SK-N-SH treated with all-trans-retinoic acid at 6 μM for 48 hours (cell line): ENCODE measurements at regions not wholly inside any gene's neighbourhood (a gene's known extent, or its start where the extent isn't known, plus 50 kb on each side); places are given as distances from the start of the nearest gene placed in this dataset.

Experiments
- ARNTL ChIP-seq: fragments of 450-650 bp; formaldehyde crosslinking; IDR thresholded peaks from 2 replicates; pipeline ENCODE4 v1.5.0; 2020; ENCODE audit warnings: low read depth, mild to moderate bottlenecking, moderate library complexity, borderline replicate concordance
- BACH2 ChIP-seq: fragments of 250-450 bp; sonication (Bioruptor Pico); IDR thresholded peaks from 2 replicates; pipeline ENCODE4 v1.9.0; 2021; ENCODE audit warnings: mild to moderate bottlenecking, borderline replicate concordance
- CREB5 ChIP-seq: fragments of 250-450 bp; sonication (Bioruptor Pico); IDR thresholded peaks from 2 replicates; pipeline ENCODE4 v1.5.1; 2020; ENCODE audit warnings: low read depth, mild to moderate bottlenecking, moderate library complexity
- CSDC2 ChIP-seq: fragments of 250-450 bp; sonication (Bioruptor Pico); IDR thresholded peaks from 2 replicates; pipeline ENCODE4 v1.5.0; 2020; ENCODE audit warnings: mild to moderate bottlenecking, moderate library complexity
- ESRRG ChIP-seq: fragments of 250-450 bp; sonication (Bioruptor Pico); IDR thresholded peaks from 2 replicates; pipeline ENCODE4 v1.6.1; 2021; ENCODE audit warnings: mild to moderate bottlenecking
- ISL1 ChIP-seq: fragments of 250-450 bp; sonication (Bioruptor Pico); IDR thresholded peaks from 2 replicates; pipeline ENCODE4 v2.1.2; 2022; ENCODE audit warnings: mild to moderate bottlenecking, moderate library complexity
- PATZ1 ChIP-seq: fragments of 250-450 bp; sonication (Bioruptor Pico); IDR thresholded peaks from 2 replicates; pipeline ENCODE4 v1.8.0; 2020; ENCODE audit warnings: mild to moderate bottlenecking, moderate library complexity, borderline replicate concordance
- RARB ChIP-seq: fragments of 250-450 bp; sonication (Bioruptor Pico); IDR thresholded peaks from 2 replicates; pipeline ENCODE4 v1.8.0; 2021; ENCODE audit warnings: mild to moderate bottlenecking, moderate library complexity
- TSHZ2 ChIP-seq: fragments of 250-450 bp; sonication (Bioruptor Pico); IDR thresholded peaks from 2 replicates; pipeline ENCODE4 v1.5.0; 2020; ENCODE audit warnings: mild to moderate bottlenecking, moderate library complexity
- ZC3H10 ChIP-seq: fragments of 250-450 bp; sonication (Bioruptor Pico); IDR thresholded peaks from 2 replicates; pipeline ENCODE4 v1.5.1; 2021; ENCODE audit warnings: mild to moderate bottlenecking, moderate library complexity
- ZFP3 ChIP-seq: fragments of 250-450 bp; sonication (Bioruptor Pico); IDR thresholded peaks from 2 replicates; pipeline ENCODE4 v1.5.0; 2020; ENCODE audit warnings: mild to moderate bottlenecking, moderate library complexity
- ZFP30 ChIP-seq: fragments of 450-650 bp; formaldehyde crosslinking; IDR thresholded peaks from 2 replicates; pipeline ENCODE4 v1.5.0; 2022; ENCODE audit warnings: mild to moderate bottlenecking, moderate library complexity
- ZNF70 ChIP-seq: fragments of 450-650 bp; formaldehyde crosslinking; IDR thresholded peaks from 2 replicates; pipeline ENCODE4 v1.5.0; 2020; ENCODE audit warnings: mild to moderate bottlenecking, moderate library complexity
- TF ChIP-seq, protein P1 (sequence below): fragments of 250-450 bp; sonication (Bioruptor Pico); IDR thresholded peaks from 2 replicates; pipeline ENCODE4 v1.8.0; 2021; ENCODE audit warnings: low read depth, mild to moderate bottlenecking, moderate library complexity, borderline replicate concordance

- no peak for TF ChIP-seq RARB (CRISPR knock-in tag)
- TF ChIP-seq ISL1 (CRISPR knock-in tag) = no peak
- TF ChIP-seq ZFP3 (CRISPR knock-in tag) = no peak
- no peak for TF ChIP-seq ZNF70 (CRISPR knock-in tag)
- no peak for TF ChIP-seq ZC3H10 (CRISPR knock-in tag)
- no peak for TF ChIP-seq TSHZ2 (CRISPR knock-in tag)
- TF ChIP-seq PATZ1 = no peak
- TF ChIP-seq BACH2 (CRISPR knock-in tag) = no peak
- no peak for TF ChIP-seq CREB5 (CRISPR knock-in tag)
- no peak for TF ChIP-seq ARNTL (CRISPR knock-in tag)
- TF ChIP-seq, protein P1, sequence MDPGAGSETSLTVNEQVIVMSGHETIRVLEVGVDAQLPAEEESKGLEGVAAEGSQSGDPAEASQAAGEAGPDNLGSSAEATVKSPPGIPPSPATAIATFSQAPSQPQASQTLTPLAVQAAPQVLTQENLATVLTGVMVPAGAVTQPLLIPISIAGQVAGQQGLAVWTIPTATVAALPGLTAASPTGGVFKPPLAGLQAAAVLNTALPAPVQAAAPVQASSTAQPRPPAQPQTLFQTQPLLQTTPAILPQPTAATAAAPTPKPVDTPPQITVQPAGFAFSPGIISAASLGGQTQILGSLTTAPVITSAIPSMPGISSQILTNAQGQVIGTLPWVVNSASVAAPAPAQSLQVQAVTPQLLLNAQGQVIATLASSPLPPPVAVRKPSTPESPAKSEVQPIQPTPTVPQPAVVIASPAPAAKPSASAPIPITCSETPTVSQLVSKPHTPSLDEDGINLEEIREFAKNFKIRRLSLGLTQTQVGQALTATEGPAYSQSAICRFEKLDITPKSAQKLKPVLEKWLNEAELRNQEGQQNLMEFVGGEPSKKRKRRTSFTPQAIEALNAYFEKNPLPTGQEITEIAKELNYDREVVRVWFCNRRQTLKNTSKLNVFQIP (CRISPR knock-in tag) = no peak
- TF ChIP-seq CSDC2 (CRISPR knock-in tag) = no peak
- TF ChIP-seq ZFP30 (CRISPR knock-in tag) = no peak
- TF ChIP-seq ESRRG (CRISPR knock-in tag) = no peak
Measured at GRCh38 chr4:27714073-27714472, 853.4 kb downstream of the STIM2 start.
